Eye (tissue), 1 donor: ENCODE measurements at regions not wholly inside any gene's neighbourhood (a gene's known extent, or its start where the extent isn't known, plus 50 kb on each side); places are given as distances from the start of the nearest gene placed in this dataset.
"Not testable (repeated sequence)": the region's sequence is repeated elsewhere in the genome, so short reads cannot be mapped to it uniquely, and the experiment has no call there.

ENCODE experiments used
- DNase-seq: peaks from one replicate; pipeline ENCODE4 v3.0.0-alpha.2; 2015

DNA sequence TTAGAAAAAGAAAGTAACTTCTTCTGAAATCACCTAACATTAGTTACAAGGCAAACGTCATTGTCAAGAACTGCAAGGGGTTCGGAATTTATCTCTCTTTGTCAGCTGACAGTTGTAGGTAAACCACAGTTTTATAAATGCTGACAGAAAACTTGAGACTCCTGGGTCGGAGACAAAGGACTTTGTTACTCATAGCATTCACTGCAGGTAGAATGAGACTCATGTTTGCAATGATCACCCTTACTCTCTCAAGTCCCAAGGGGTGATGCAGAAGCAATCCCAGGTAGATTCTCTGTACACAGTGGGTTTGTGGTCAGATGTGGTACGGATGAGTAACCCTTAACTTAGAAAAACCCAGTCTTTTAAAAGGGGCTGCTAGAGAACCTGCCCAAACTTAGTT, 757.8 kb downstream of the TRIB2 start:
- DNase-seq = no peak

DNA sequence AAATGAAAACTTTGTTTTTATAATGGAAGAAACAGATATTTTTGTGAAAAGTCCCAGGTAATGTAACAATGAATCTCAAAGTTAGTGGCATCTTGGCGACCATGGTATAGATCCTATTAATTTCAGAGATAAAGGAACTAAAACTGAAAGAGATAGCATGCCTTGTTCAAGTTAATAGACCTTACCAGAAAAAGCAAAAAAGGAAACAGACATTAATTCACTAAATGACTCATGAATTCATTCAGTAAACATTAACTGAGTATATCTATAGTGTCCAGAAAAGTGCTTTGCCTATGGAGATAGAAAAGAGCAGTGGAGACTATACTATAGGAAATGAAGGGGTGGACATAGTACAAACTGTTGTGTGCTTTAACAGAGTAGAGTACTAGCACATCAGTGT, 763.3 kb downstream of the TRIB2 start:
- no peak for DNase-seq

DNA sequence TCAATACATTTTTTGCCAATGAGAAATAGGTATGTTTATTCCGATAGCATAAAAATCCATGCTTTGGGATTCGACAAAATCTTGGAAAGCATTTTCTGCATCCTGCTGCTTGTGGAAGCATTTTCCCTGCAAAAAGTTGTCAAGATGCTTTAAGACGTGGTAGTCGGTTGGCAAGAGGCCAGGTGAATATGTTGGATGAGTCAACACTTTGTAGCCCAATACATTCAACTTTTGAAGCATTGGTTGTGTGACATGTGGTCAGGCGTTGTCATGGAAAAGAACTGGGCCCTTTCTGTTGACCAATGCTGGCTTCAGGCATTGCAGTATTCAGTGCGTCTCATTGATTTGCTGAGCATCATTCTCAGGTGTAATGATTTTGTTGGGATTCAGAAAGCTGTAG, 764.5 kb downstream of the TRIB2 start:
- no peak for DNase-seq

DNA sequence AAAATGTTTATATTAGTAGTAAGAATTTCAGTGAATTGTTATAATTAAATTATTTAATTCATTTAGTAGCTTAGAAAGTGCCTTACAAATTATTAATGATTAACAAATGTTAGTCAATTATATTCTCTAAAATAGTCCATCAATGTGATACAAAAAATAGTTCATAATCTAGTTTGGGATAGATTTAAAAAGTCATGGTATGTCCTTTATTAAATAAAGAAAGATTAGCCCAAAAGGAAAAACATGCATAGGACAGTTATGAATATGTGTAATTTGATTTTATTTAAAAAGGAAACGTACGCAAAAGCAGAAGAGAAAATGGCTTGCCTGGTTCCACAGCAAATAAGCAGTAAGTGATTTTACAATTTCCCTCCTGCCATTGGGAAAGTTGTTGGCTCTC, 768.5 kb downstream of the TRIB2 start:
- no peak for DNase-seq

DNA sequence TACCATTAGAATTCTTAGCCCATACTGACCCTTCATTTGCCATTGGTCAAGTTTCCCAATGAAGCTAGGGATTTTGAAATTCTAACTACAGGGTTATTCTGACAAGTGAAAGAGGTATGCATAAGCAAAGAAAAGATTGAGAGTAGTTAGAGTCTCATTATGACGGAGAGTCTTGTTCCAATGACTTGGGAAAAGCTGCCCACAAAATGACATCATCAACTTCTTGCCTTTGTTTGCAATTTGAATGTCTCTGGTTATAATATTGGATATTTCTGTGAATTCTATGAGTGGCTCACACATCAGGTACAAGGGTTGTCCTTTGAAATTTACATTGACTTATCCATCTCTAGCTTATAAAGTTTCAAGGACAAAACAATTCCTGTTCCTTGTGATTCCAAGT, 772.2 kb downstream of the TRIB2 start:
- DNase-seq = no peak

DNA sequence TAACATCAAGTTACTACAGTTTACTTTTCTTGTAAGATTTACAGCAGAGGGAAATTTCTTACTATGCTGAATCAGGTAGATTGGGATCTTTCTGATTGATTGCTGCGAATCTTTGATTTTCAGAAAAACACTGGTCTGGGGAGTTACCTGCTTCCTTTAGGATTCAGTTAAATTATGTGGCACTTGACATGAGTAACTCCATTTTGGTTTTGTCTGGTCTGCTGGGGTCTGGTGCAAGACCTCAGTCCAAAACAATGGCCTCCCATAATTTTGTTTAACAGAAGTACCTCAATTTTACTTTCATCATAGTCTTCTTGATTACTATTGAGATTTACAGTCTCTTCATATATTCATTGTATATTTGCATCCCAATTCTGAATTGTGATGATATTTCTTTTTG, 775.5 kb downstream of the TRIB2 start:
- DNase-seq = no peak

DNA sequence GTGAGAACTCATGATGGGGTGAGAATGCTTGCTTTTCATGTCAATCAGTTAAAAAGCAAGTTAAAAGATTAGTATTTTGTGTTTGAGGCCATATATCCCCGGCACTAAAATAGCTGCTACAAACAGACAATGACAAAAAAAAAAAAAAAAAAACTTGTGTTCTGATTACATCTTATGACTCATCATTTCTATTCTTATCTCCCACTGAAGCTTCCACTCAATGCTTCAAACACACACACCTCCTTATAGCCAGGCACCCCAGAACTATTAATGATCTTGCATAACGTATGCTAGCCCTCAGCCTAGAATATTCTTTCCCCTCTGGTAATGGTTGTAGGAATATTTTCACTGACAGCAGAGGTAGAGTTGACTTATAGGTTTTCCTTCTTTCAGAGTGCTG, 778.3 kb downstream of the TRIB2 start:
- no peak for DNase-seq

DNA sequence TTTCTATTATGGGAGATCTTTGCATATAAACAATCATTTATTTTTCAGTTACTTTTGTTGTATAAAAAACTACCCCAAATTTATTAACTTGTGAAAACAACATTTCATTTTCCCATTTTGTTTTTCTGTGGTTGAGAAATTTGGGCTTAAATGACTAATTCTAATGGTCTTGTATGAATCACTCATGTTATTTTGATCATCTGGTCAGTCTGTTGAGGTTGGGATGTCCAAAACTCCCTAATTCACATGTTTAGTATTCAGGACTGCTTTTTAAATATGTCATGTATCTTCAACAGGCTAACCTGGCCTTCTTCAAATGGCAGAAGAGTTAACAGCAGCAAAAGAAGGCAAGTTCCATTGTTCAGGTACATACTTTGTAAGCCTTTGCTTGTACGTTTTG, 788.1 kb downstream of the TRIB2 start:
- no peak for DNase-seq

DNA sequence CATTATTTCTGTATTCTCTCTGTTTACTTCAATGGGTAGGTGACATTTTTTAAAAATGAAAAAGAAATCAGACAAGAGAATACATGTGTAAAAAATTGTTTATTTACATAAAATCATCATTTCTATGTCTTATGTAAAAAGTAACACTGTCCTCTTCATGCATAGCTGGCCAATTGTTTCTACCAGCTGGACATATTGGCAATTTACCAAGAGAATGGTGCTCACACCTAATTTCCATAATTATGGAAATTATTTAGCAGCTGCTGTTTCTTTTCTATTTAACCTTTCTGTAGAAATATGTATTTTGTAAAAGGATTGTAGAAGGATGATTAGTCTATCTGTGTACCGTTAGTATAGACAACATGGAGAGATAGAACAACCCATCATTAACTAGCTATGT, 791.9 kb downstream of the TRIB2 start:
- DNase-seq = no peak

DNA sequence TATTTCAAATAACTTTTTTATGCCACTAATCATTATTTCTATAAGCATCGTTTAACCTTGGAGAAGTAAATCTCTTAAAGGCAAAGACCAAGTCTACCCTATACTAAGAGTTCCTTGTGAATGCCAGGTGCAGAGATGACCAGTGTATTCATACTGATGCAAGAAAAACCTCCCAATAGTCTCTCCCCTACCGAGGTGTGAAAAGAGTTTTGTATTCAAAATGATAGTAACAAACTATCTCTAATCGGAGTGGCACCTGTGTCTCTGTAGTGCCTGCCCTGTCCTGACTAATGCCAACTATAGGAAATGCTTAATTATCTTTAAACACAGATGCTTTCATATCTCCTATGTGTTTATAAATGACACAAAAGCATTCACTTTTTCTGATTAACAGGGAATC, 798.5 kb downstream of the TRIB2 start:
- DNase-seq = no peak

DNA sequence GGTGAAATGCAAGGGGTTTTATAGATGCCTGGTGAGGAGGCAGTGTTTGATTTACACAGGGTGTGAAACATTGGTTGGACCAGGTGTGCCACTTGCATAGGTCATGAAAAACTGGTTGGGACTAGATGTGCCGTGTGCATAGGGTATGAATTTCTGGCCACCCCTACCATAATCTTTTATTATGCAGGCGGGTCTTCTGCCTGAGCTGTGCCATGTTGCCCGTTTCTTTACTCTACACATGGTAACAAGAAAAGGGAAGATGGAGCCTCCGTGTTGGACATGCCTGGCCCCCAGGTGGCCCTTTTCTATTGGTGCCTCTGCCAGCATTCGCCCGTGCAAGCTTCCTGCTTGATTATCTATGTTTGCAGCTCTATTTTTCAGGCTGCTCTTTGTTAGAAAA, 805.4 kb downstream of the TRIB2 start:
- DNase-seq = no peak

DNA sequence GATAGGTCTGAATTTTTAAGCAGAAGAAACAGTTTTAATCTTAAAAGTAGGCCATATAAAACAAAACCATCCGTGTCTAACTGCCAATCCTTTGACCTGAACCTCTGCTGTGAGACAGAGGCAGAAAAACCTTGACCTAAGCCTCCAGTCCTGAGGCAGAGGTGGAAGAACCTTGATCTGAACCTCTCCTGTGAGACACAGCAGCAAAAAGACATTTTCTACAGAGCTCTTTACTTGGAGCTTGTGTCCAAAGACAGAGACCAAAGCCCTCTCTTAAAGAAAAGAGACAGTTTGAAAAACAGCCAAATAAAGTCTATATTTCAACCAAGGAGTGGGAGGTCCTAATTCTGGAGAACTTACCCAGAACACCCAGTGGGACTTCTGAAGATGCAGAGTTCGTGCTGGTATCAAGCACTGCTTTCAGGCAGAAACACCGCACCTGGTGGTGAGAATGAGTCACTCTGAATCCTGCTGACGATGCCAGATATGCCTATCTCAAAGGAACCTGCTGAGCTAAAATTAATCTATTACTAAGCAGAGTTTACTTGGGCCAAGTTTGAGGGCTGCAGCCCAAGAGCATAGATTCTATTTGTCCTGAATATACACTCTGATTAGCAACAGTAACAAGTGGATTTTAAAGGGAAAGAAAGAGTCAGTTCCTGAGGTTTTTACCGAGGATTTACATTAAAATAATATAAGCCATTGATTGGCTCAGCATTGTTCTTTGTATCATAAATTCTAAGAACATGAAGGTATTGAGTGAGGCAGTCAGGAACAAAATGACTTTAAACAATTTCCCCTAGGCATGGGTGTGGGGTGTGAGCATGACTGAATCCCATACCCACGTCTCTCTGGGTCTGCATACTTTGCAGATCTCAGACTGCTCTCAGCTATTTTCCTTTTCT, 806.4 kb downstream of the TRIB2 start:
- peak; percentile 16 for DNase-seq

DNA sequence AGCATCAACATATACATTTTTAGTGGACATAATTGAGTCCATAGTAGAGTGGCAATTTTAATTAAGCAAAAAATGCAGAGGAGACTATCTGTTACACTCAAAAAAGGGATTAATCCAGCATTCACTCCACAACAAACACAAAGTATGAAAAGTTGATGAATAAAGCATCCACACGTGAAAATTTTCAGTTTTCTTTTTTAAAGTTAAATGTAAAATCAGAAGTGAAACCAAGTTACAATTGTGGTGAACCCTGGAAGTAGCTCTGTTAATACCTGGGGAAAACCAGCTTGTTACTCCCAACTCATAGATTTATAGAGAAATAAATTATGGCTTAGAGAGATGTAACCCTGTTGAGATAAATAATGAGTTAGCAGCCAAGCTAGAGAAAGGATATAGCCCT, 807.8 kb downstream of the TRIB2 start:
- DNase-seq = no peak

DNA sequence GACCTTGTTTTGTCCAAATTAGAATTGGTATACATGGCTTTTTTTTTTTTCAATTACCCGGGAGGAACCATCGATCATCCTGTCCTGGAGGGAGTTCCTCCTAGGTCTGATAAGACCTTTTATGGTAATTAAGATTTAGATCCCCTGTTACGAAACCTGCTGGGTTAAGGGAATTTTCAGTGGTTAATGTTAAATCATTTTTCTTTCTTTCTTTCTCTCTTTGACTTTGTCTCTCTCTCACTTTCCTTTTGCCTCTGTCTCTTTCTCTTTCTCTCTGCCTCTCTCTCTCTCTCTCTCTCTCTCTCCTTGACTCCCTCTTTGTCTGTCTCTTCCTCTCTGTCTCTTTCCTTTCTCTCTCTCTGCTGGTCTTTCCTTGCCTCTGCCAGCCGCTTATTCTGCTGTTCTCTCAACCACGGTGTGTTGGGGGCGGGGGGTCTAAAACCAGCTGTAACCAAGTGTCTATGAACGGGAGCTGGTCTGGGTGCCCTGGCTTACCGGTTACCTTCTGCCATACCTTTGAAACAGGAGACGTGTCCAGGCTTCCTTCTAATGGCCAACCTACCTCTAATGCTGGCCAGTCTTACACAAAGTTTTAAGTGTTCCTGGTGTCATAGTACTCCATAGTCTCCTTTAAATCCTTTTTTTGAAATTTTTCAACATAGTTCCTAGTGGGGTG, 815.1 kb downstream of the TRIB2 start:
- not testable (repeated sequence) for DNase-seq

DNA sequence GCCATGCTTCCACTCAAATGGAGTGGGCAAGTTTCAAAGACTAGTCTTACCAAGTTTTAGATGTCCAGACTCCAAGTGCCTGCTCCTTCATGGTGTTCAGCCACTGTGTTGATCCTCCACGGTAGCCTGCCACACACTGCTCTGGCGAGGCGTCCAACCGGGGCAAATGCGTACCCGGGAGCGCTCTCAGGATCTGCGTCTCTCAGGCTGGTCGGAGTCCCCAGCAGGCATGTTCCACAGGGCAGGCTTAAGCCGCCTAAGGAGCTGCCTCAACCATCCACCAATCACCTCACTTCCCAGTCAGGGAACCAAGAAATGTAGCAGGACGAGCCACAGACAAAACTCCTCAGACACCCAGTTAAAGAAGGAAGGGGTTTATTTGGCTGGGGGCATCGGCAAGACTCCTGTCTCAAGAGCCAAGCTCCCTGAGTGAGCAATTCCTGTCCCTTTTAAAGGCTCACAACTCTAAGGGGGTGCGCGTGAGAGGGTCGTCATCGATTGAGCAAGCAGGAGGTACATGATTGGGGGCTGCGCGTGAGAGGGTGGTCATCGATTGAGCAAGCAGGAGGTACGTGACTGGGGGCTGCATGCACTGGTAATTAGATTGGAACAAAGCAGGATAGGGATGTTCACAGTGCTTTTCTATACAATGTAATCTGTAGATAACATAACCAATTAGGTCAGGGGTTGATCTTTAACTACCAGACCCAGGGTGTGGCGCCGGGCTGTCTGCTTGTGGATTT, 816.2 kb downstream of the TRIB2 start:
- not testable (repeated sequence) for DNase-seq

DNA sequence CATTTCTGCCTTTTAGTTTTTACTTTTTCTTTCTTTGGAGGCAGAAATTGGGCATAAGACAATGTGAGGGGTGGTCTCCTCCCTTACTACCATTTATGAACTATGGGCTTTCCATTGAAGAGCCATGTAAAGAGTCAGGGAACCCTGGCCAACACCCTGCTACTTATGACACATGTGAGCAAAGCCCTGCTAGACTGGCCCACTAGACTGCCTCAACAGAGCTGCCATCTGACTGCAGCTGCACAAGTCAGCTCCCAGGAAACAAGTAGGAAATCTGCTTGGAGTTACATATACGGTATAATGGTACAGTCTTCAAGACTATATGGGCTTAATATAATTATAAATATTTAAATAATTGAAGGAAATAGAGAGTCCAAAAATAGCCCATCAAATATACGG, 816.8 kb downstream of the TRIB2 start:
- DNase-seq = no peak

DNA sequence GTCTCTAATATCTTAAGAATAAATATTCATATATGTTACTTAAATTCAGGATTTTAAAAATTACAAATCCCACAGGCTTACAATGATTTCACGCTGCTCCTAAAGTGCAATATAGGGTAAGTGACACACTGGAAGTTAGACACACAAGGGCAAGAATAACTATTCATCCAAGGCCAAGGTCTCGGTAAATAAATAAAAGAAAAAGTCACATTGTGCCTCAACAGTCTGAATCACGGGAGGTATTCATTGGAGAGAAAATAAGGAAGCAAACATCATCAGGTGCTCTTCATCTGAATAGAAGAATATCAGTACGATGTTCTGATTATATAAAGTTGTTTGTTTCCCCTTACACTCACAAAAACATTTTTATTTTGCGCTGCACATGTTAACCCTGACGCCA, 820.2 kb downstream of the TRIB2 start:
- no peak for DNase-seq

DNA sequence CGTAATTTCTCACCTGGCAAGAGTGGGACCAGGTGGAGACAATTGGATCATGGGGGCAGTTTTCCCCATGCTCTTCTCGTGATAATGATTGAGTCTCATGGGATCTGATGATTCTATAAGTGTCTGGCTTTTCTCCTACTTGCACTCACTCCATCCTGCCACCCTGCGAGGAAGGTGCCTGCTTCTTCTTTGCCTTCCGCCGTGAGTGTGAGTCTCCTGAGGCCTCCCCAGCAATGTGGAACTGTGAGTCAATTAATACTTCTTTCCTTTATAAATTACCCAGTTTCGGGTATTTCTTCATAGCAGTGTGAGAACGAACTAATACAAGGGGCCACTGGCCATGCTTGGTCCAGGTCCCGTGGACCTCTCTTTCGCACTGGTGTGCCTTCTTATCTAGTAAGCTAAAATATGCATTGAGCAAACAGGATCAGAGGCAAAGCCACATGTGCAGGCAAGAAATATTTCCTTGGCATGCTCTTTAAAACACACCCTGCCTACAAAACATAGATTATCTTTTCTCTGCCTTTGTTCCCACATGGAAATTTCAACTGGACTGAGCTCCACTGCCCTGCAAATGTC, 821.1 kb downstream of the TRIB2 start:
- no peak for DNase-seq

DNA sequence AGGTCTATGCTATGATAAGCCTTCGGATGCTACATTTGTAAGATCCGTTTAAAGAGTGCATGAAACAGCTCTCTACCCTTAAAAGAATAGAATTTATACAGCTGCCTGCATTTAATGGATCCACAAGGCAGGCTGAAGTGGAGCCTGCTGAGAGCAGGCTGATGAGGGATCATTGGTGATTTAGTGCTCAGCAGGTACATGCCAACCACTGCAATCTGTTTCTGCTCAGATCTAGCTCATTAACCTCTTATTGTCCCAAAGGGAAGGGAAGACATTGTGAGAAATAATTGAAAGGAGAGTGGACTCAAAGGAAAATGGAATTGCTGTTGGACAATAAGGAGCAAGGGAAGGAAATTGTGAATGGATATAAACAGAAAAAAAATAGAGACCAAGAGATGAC, 822.6 kb downstream of the TRIB2 start:
- peak; percentile 1 for DNase-seq

DNA sequence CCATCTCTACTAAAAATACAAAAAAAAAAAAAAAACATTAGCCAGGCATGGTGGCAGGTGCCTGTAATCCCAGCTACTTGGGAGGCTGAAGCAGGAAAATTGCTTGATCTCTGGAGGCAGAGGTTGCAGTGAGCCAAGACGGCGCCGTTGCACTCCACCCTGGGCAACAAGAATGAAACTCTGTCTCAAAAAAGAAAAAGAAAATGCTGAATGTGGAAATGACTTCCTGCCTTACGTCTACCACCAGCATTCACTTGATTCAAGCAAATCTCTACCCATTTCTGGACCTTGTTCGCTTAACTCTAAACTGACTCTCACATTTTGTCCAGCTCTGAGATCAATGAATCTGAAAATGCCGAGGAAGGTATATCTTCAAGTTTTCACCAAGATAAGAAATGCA, 825.3 kb downstream of the TRIB2 start:
- no peak for DNase-seq

DNA sequence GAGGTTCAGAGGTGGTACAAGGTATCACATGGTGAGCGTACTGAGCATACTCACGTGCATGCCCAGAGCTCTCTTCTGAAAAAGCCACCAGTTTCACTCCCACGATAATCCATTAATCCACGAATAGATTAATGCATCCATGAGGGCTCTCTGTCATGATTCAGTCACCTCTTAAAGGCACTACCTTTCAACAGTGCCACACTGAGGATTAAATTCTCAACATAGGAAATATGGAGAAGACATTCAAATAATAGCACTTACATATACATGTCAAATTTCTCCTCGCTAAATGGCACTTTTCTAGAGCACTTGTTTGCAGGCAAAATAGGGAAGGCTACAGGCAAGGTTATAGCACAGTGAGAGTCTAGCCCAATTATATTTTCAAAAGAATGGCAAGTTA, 825.9 kb downstream of the TRIB2 start:
- DNase-seq = no peak

DNA sequence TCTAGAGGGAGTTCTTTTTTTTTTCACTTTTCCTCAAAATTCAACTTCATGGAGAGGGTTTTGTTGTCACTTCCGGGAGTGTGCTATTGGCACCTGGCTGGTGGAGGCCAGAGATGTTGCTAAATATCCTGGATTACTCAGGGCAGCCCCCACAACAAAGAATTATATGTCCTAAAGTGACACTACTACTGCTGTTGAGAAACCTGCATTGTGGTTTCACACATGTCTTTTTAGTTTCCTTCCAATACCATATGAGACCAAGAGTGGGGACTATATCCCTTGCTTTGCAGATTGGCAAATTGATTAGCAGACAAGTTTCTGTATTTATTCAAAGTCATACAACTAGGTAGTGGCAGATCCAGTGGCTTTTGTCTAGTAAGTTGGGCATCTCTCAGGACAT, 826.8 kb downstream of the TRIB2 start:
- DNase-seq = no peak

DNA sequence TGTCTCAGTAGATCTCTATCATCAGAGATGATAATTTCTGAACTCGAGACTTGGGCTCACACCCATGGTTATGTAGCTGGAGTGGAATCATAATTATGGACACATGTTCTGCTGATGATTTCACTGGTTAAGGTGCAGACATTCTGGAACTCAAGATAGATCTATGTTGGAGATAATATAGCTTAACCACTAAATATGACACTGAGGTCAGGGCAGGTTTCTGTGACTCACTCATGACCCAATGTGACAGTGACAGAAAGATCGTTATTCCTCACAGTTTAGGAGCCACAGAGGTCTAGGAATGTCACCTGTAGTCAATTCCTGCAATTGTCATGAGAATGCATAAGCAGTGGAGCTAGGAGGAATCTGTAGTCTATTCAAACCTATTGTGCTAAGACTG, 828.6 kb downstream of the TRIB2 start:
- no peak for DNase-seq

DNA sequence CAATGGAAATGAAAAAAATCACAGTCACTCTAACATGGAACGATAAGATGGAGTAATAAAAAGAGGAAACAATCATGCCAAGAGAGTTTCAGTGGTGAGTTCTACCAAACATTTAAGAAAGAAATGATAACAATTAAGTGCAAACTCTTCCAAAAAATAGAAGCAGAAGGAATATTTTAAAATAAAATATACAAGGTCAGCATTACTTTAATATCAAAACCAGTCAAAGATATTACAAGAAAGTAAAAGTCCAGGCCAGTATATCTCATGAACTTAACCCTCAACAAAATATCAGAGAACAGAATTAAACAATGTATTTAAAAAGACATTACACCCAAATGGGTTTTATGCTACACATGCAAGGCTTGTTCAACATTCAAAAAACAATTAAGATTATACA, 829.4 kb downstream of the TRIB2 start:
- DNase-seq = no peak
